ENCODE measurements at regions not wholly inside any gene's neighbourhood (a gene's known extent, or its start where the extent isn't known, plus 50 kb on each side); places are given as distances from the start of the nearest gene placed in this dataset.

- TF ChIP-seq POLR2AphosphoS5 (IDR thresholded peaks at IDR 0.05; ENCODE audit: low read depth, low read length) = no peak
- TF ChIP-seq POLR2A (IDR thresholded peaks at IDR 0.05; ENCODE audit: low read depth, low read length) = no peak
- no peak for TF ChIP-seq TAF1 (IDR thresholded peaks at IDR 0.05; ENCODE audit: borderline replicate concordance, low read depth, low read length)
These were observed 865.5 kb downstream of the CCDC85A start for GRCh38 chr2:57049273-57049672.

All from GM12892 (cell line).